ENCODE measurements at regions not wholly inside any gene's neighbourhood (a gene's known extent, or its start where the extent isn't known, plus 50 kb on each side); places are given as distances from the start of the nearest gene placed in this dataset.

DNA sequence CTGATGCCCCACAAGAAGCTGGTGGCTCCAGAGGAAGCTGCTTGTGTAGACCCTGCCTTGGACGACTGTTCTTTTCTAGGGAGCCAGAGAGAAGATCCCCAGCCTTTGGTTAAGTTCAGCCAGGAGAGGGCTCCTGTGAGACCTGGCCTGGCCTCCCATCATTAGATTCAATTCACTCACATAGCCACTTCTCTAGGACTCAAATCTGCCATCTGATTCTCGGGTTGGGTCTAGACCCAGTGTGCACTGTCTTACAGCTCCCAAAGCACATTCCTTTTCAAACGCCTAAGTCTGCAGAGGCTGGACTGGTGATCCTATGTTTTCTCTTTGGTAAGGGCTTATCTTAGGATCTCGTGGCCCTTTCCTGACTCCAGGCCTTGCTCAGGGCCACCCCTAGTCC, 81.7 kb upstream of the NPHP3 start:
- TF ChIP-seq POLR2A (IDR thresholded peaks at IDR 0.05): no peak
- TF ChIP-seq, protein P1, sequence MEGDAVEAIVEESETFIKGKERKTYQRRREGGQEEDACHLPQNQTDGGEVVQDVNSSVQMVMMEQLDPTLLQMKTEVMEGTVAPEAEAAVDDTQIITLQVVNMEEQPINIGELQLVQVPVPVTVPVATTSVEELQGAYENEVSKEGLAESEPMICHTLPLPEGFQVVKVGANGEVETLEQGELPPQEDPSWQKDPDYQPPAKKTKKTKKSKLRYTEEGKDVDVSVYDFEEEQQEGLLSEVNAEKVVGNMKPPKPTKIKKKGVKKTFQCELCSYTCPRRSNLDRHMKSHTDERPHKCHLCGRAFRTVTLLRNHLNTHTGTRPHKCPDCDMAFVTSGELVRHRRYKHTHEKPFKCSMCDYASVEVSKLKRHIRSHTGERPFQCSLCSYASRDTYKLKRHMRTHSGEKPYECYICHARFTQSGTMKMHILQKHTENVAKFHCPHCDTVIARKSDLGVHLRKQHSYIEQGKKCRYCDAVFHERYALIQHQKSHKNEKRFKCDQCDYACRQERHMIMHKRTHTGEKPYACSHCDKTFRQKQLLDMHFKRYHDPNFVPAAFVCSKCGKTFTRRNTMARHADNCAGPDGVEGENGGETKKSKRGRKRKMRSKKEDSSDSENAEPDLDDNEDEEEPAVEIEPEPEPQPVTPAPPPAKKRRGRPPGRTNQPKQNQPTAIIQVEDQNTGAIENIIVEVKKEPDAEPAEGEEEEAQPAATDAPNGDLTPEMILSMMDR (IDR thresholded peaks at IDR 0.05): no peak

Data from lower leg skin (tissue), 3 donors.